ENCODE measurements at regions not wholly inside any gene's neighbourhood (a gene's known extent, or its start where the extent isn't known, plus 50 kb on each side); places are given as distances from the start of the nearest gene placed in this dataset.
"Not testable (repeated sequence)": the region's sequence is repeated elsewhere in the genome, so short reads cannot be mapped to it uniquely, and the experiment has no call there.

GRCh38 chr20:48060841-48061720 lies 275.8 kb upstream of the SULF2 start:
- FAIRE-seq (no peak), DNase-seq (ENCODE audit: extremely low spot score, insufficient read length, low read depth) (no peak)

GRCh38 chr20:48058611-48059559 lies 273.6 kb upstream of the SULF2 start:
- FAIRE-seq = no peak
- no peak for DNase-seq (ENCODE audit: extremely low spot score, insufficient read length, low read depth)

GRCh38 chr20:48057739-48058138 lies 272.5 kb upstream of the SULF2 start:
- DNase-seq (ENCODE audit: extremely low spot score, insufficient read length, low read depth) = no peak
- no peak for FAIRE-seq

GRCh38 chr20:48057251-48057650 lies 272.0 kb upstream of the SULF2 start:
- FAIRE-seq (no peak), DNase-seq (ENCODE audit: extremely low spot score, insufficient read length, low read depth) (no peak)

GRCh38 chr20:48056218-48056617 lies 270.9 kb upstream of the SULF2 start:
- no peak for FAIRE-seq
- DNase-seq (ENCODE audit: extremely low spot score, insufficient read length, low read depth) = no peak

GRCh38 chr20:48054051-48054450 lies 268.8 kb upstream of the SULF2 start:
- DNase-seq (ENCODE audit: extremely low spot score, insufficient read length, low read depth) (no peak), FAIRE-seq (no peak)

- DNase-seq (ENCODE audit: extremely low spot score, insufficient read length, low read depth) = no peak
- no peak for FAIRE-seq
Observed at GRCh38 chr20:48052475-48052835, 267.2 kb upstream of the SULF2 start.

GRCh38 chr20:48051794-48052474 lies 266.7 kb upstream of the SULF2 start:
- FAIRE-seq (no peak), DNase-seq (ENCODE audit: extremely low spot score, insufficient read length, low read depth) (no peak)

GRCh38 chr20:48049641-48050040 lies 264.4 kb upstream of the SULF2 start:
- FAIRE-seq (no peak), DNase-seq (ENCODE audit: extremely low spot score, insufficient read length, low read depth) (no peak)

GRCh38 chr20:48049171-48049570 lies 263.9 kb upstream of the SULF2 start:
- FAIRE-seq = no peak
- no peak for DNase-seq (ENCODE audit: extremely low spot score, insufficient read length, low read depth)

- no peak for FAIRE-seq
- no peak for DNase-seq (ENCODE audit: extremely low spot score, insufficient read length, low read depth)
Observed at GRCh38 chr20:48047447-48047846, 262.2 kb upstream of the SULF2 start.

GRCh38 chr20:48042628-48043027 lies 257.3 kb upstream of the SULF2 start:
- no peak for FAIRE-seq
- DNase-seq (ENCODE audit: extremely low spot score, insufficient read length, low read depth) = no peak

- DNase-seq (ENCODE audit: extremely low spot score, insufficient read length, low read depth) (no peak), FAIRE-seq (no peak)
Observed at GRCh38 chr20:48041078-48041780, 255.9 kb upstream of the SULF2 start.

- DNase-seq (ENCODE audit: extremely low spot score, insufficient read length, low read depth) (no peak), FAIRE-seq (no peak)
Observed at GRCh38 chr20:48040491-48040890, 255.2 kb upstream of the SULF2 start.

GRCh38 chr20:48040051-48040450 lies 254.8 kb upstream of the SULF2 start:
- FAIRE-seq (no peak), DNase-seq (ENCODE audit: extremely low spot score, insufficient read length, low read depth) (no peak)

GRCh38 chr20:48039514-48039913 lies 254.2 kb upstream of the SULF2 start:
- DNase-seq (ENCODE audit: extremely low spot score, insufficient read length, low read depth) (no peak), FAIRE-seq (no peak)

- FAIRE-seq (no peak), DNase-seq (ENCODE audit: extremely low spot score, insufficient read length, low read depth) (no peak)
Observed at GRCh38 chr20:48038713-48039112, 253.4 kb upstream of the SULF2 start.

- not testable (repeated sequence) for FAIRE-seq; DNase-seq (ENCODE audit: extremely low spot score, insufficient read length, low read depth)
Observed at GRCh38 chr20:48037798-48038197, 252.5 kb upstream of the SULF2 start.

- DNase-seq (ENCODE audit: extremely low spot score, insufficient read length, low read depth) = no peak
- FAIRE-seq = no peak
Observed at GRCh38 chr20:48035961-48036731, 250.9 kb upstream of the SULF2 start.

Data from GM18507 (cell line).